ENCODE measurements at regions not wholly inside any gene's neighbourhood (a gene's known extent, or its start where the extent isn't known, plus 50 kb on each side); places are given as distances from the start of the nearest gene placed in this dataset.

DNA sequence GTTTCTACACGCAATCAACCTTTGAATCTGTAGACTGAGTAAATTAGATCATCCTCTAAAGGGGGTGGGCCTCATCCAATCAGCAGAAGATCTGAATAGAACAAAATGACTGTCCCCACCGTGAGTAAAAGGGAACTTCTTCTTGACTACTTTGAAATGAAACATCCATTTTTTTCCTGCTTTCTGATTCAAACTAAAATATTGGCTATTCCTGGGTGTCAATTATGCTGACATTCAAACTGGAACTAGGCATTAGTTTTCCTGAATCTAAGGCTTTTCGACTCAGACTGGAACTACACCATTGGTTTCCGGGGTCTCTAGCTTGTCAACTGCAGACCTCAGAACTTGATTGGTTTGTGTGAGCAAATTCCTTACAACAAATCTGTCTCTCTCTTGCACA lies 772.2 kb upstream of the CDH10 start:
- intact Hi-C loops (cut with micrococcal nuclease; ENCODE audit: unreplicated experiment), result no loop called here
- Histone ChIP-seq H3K36me3 (ENCODE audit: insufficient read depth, low read length, poor library complexity, severe bottlenecking) (no peaks in the 10 kb centered on the region), H3K27ac (ENCODE audit: low read depth, low read length, poor library complexity, severe bottlenecking) (no peak overlapping the region), H3K9me3 (ENCODE audit: low read depth, low read length, poor library complexity, severe bottlenecking) (no peaks in the 10 kb centered on the region), H3K27me3 (replicated peaks; ENCODE audit: insufficient read depth, low read depth, low read length, poor library complexity) (no peaks in the 10 kb centered on the region), H3K4me3 (ENCODE audit: low read depth, low read length, poor library complexity, severe bottlenecking) (no peak overlapping the region), H3K4me1 (ENCODE audit: insufficient read depth, low read length, poor library complexity, severe bottlenecking) (no peaks in the 10 kb centered on the region)
- BruUV-seq (replicated peaks), result no TSS peak
- TF ChIP-seq EZH2 (IDR thresholded peaks at IDR 0.05; ENCODE audit: borderline replicate concordance, low read depth, low read length, poor library complexity, severe bottlenecking), result no peak
- TF ChIP-seq, protein P1, sequence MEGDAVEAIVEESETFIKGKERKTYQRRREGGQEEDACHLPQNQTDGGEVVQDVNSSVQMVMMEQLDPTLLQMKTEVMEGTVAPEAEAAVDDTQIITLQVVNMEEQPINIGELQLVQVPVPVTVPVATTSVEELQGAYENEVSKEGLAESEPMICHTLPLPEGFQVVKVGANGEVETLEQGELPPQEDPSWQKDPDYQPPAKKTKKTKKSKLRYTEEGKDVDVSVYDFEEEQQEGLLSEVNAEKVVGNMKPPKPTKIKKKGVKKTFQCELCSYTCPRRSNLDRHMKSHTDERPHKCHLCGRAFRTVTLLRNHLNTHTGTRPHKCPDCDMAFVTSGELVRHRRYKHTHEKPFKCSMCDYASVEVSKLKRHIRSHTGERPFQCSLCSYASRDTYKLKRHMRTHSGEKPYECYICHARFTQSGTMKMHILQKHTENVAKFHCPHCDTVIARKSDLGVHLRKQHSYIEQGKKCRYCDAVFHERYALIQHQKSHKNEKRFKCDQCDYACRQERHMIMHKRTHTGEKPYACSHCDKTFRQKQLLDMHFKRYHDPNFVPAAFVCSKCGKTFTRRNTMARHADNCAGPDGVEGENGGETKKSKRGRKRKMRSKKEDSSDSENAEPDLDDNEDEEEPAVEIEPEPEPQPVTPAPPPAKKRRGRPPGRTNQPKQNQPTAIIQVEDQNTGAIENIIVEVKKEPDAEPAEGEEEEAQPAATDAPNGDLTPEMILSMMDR (conservative IDR thresholded peaks at IDR 0.05; ENCODE audit: low read depth, low read length), result no peak
- ChIA-PET CTCF (no interaction called here), POLR2A (ENCODE audit: low non-redundant PET) (no interaction called here)
- DNase-seq (ENCODE audit: low spot score), result no peak

DNA sequence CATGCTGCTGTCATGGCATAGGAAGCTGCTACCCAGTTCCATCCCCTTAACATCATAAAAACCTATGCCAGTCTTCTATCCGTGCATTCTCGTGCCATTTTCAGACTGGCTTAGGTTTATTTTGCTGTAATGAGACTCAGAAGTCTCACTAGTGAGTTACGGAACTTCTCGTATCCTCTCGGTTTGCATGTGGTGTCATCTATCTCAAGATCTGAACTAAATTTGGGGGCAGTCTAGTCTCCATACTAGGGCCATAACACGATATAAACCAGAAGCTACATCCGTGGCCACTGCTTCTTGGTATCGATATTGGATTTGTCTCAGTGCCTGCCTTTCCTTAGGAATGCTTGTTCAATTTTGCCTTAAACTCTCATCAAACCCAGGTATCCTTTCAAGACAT lies 771.2 kb upstream of the CDH10 start:
- CTCF ChIA-PET, result no interaction called here
- H3K4me3 ChIP-seq (ENCODE audit: low read depth, low read length, poor library complexity, severe bottlenecking), result no peak overlapping the region
- H3K27ac ChIP-seq (ENCODE audit: low read depth, low read length, poor library complexity, severe bottlenecking), result no peak overlapping the region
- H3K36me3 ChIP-seq (ENCODE audit: insufficient read depth, low read length, poor library complexity, severe bottlenecking), result no peaks in the 10 kb centered on the region
- no peak for DNase-seq (ENCODE audit: low spot score)
- POLR2A ChIA-PET (ENCODE audit: low non-redundant PET), result no interaction called here
- TF ChIP-seq EZH2 (IDR thresholded peaks at IDR 0.05; ENCODE audit: borderline replicate concordance, low read depth, low read length, poor library complexity, severe bottlenecking), result no peak
- TF ChIP-seq, protein P1 (conservative IDR thresholded peaks at IDR 0.05; ENCODE audit: low read depth, low read length), result no peak
- intact Hi-C loops (cut with micrococcal nuclease; ENCODE audit: unreplicated experiment), result no loop called here
- H3K4me1 ChIP-seq (ENCODE audit: insufficient read depth, low read length, poor library complexity, severe bottlenecking), result no peaks in the 10 kb centered on the region
- no peaks in the 10 kb centered on the region for H3K9me3 ChIP-seq (ENCODE audit: low read depth, low read length, poor library complexity, severe bottlenecking)
- H3K27me3 ChIP-seq (replicated peaks; ENCODE audit: insufficient read depth, low read depth, low read length, poor library complexity), result no peaks in the 10 kb centered on the region
- BruUV-seq (replicated peaks), result no TSS peak

DNA sequence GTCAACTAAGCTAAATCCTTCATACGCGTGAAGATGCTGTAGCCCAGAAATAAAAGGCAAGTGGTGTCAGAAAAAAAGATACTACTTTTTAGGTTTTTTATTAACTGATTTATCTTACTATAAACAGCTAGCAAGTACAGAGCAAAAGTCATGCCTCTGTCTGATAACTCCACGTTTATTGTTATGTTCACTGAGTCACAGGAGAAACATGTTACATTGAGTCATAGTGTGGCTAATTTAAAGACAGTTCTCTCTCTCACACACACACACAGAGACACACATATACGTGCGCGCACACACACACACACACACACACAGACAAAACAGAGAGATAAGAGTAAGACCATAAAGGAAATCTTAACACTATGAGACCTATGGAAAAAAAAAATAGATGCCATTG lies 770.0 kb upstream of the CDH10 start:
- no peaks in the 10 kb centered on the region for H3K4me1 ChIP-seq (ENCODE audit: insufficient read depth, low read length, poor library complexity, severe bottlenecking)
- intact Hi-C loops (cut with micrococcal nuclease; ENCODE audit: unreplicated experiment), result no loop called here
- no peak overlapping the region for H3K4me3 ChIP-seq (ENCODE audit: low read depth, low read length, poor library complexity, severe bottlenecking)
- H3K36me3 ChIP-seq (ENCODE audit: insufficient read depth, low read length, poor library complexity, severe bottlenecking), result no peaks in the 10 kb centered on the region
- H3K27me3 ChIP-seq (replicated peaks; ENCODE audit: insufficient read depth, low read depth, low read length, poor library complexity), result no peaks in the 10 kb centered on the region
- H3K9me3 ChIP-seq (ENCODE audit: low read depth, low read length, poor library complexity, severe bottlenecking), result peaks cover 6% of the 10 kb centered on the region
- ChIA-PET CTCF (no interaction called here), POLR2A (ENCODE audit: low non-redundant PET) (no interaction called here)
- DNase-seq (ENCODE audit: low spot score), result no peak
- TF ChIP-seq, protein P1 (conservative IDR thresholded peaks at IDR 0.05; ENCODE audit: low read depth, low read length), result no peak
- TF ChIP-seq EZH2 (IDR thresholded peaks at IDR 0.05; ENCODE audit: borderline replicate concordance, low read depth, low read length, poor library complexity, severe bottlenecking), result no peak
- no peak overlapping the region for H3K27ac ChIP-seq (ENCODE audit: low read depth, low read length, poor library complexity, severe bottlenecking)
- no TSS peak for BruUV-seq (replicated peaks)

Data from A673 (cell line).